ENCODE measurements at regions not wholly inside any gene's neighbourhood (a gene's known extent, or its start where the extent isn't known, plus 50 kb on each side); places are given as distances from the start of the nearest gene placed in this dataset.

GRCh38 chr4:135065366-135065765 is 863.8 kb upstream of the PABPC4L start:
- FAIRE-seq (no peak), DNase-seq (ENCODE audit: low read depth in 1 of 2, low spot score in 1 of 2) (no peak), ATAC-seq (no peak)
- Histone ChIP-seq H3K4me1 (no peaks in the 10 kb centered on the region), H3K27ac (no peak overlapping the region), H3K4me2 (no peak overlapping the region), H3K9me3 (no peaks in the 10 kb centered on the region), H3K4me3 (no peak overlapping the region)
- 11% methylated on average over 2 of the region's 2 CpGs for WGBS (ENCODE audit: missing lambda C conversion rate)
- POLR2A ChIA-PET: no interaction called here
- CTCF ChIA-PET: no interaction called here
- TF ChIP-seq HMGXB4 (CRISPR knock-in tag; IDR thresholded peaks at IDR 0.05; ENCODE audit: borderline replicate concordance) (no peak), NPAS2 (CRISPR knock-in tag; IDR thresholded peaks at IDR 0.05; ENCODE audit: borderline replicate concordance) (no peak), HOXA7 (CRISPR knock-in tag; IDR thresholded peaks at IDR 0.05) (no peak), EP300 (IDR thresholded peaks at IDR 0.05) (no peak), KDM5A (IDR thresholded peaks at IDR 0.05) (no peak), ESRRA (IDR thresholded peaks at IDR 0.05; ENCODE audit: borderline replicate concordance, low read length) (no peak), MAFK (IDR thresholded peaks at IDR 0.05; ENCODE audit: partially characterized antibody) (no peak), JUNB (IDR thresholded peaks at IDR 0.05) (no peak), NFE2L2 (conservative IDR thresholded peaks at IDR 0.05; ENCODE audit: low read length) (no peak), NR3C1 (IDR thresholded peaks at IDR 0.05) (no peak), REST (IDR thresholded peaks at IDR 0.05) (no peak), HEYL (CRISPR knock-in tag; IDR thresholded peaks at IDR 0.05) (no peak), EHF (CRISPR knock-in tag; IDR thresholded peaks at IDR 0.05) (no peak), EHMT2 (IDR thresholded peaks at IDR 0.05; ENCODE audit: low read depth) (no peak), PHF8 (IDR thresholded peaks at IDR 0.05; ENCODE audit: borderline replicate concordance, low read depth) (no peak), MAZ (IDR thresholded peaks at IDR 0.05; ENCODE audit: borderline replicate concordance, low read depth, low read length) (no peak), PBX3 (IDR thresholded peaks at IDR 0.05) (no peak), KDM1A (IDR thresholded peaks at IDR 0.05; ENCODE audit: low read depth) (no peak)

GRCh38 chr4:135050086-135050717 is 848.6 kb upstream of the PABPC4L start:
- H3K4me1 ChIP-seq: no peaks in the 10 kb centered on the region
- no peak for ATAC-seq
- no peak for FAIRE-seq
- TF ChIP-seq FOSB (CRISPR knock-in tag; IDR thresholded peaks at IDR 0.05): no peak
- TF ChIP-seq HDAC2 (IDR thresholded peaks at IDR 0.05): no peak
- no peak for TF ChIP-seq BCL3 (IDR thresholded peaks at IDR 0.05)
- no peak for TF ChIP-seq CHD4 (IDR thresholded peaks at IDR 0.05; ENCODE audit: borderline replicate concordance)
- no peak for TF ChIP-seq RCOR1 (IDR thresholded peaks at IDR 0.05; ENCODE audit: low read depth, low read length)
- TF ChIP-seq HES2 (IDR thresholded peaks at IDR 0.05): no peak
- TF ChIP-seq RFX5 (IDR thresholded peaks at IDR 0.05): no peak
- TF ChIP-seq ZC3H11A (IDR thresholded peaks at IDR 0.05): no peak
- TF ChIP-seq SREBF2 (IDR thresholded peaks at IDR 0.05): no peak
- no peak overlapping the region; the same call in 2 of the 3 replicates for H3K4me2 ChIP-seq
- CTCF ChIA-PET: no interaction called here
- POLR2A ChIA-PET: no interaction called here
- no peak overlapping the region for H3K4me3 ChIP-seq
- 21% methylated on average over 7 of the region's 7 CpGs for WGBS (ENCODE audit: missing lambda C conversion rate)
- DNase-seq (ENCODE audit: low read depth in 1 of 2, low spot score in 1 of 2): no peak
- H3K9me3 ChIP-seq: no peaks in the 10 kb centered on the region
- H3K27ac ChIP-seq: no peak overlapping the region

Data from A549 (cell line).